Adrenal gland (tissue), 9 donors: ENCODE measurements at regions not wholly inside any gene's neighbourhood (a gene's known extent, or its start where the extent isn't known, plus 50 kb on each side); places are given as distances from the start of the nearest gene placed in this dataset.

Source experiments
- DNase-seq, 7 donors: peaks; one replicate each; pipeline ENCODE4 v3.0.0-alpha.2; 2019 to 2020
- H3K27ac ChIP-seq, 5 donors: fragments of 200-600 bp; sonication (generic) in 4 of 5; 1 replicate in 3 of 5; 2 replicates in 2 of 5; pipeline versions ENCODE4 v1.5.1 to v1.8.0; 2016 to 2020; ENCODE audit warnings: mild to moderate bottlenecking in 1 of 5
- H3K27me3 ChIP-seq: fragments of 200-600 bp; 2 replicates; pipeline ENCODE4 v1.8.0; 2021
- H3K36me3 ChIP-seq, 2 donors: fragments of 200-600 bp; replicated peaks in 1 of 2; 1 replicate in 1 of 2; 2 replicates in 1 of 2; pipeline versions ENCODE4 v1.5.1 to v1.8.0; 2018 to 2022
- H3K4me1 ChIP-seq, 2 donors: fragments of 200-600 bp; replicated peaks in 1 of 2; 1 replicate in 1 of 2; 2 replicates in 1 of 2; pipeline versions ENCODE4 v1.5.1 to v1.8.0; 2018 to 2021
- H3K4me3 ChIP-seq, 4 donors: fragments of 200-600 bp; sonication (generic) in 3 of 4; one replicate each; pipeline ENCODE4 v1.5.1; 2016 to 2018
- H3K9me3 ChIP-seq, 3 donors: fragments of 200-600 bp; sonication (generic) in 1 of 3; replicated peaks in 1 of 3; 1 replicate in 2 of 3; 2 replicates in 1 of 3; pipeline versions ENCODE4 v1.5.1 to v1.8.0; 2016 to 2021
- POLR2A ChIP-seq, 2 donors: fragments of 450-650 bp; IDR thresholded peaks; one replicate each; pipeline ENCODE4 v1.6.1; 2017; ENCODE audit warnings: antibody characterized with exemption in 2 of 2, mild to moderate bottlenecking in 2 of 2, moderate library complexity in 1 of 2
- WGBS, 4 donors: extraction: QIAGEN DNeasy Blood & Tissue Kit in 2 of 4; methylation state at CpG; one replicate each; pipeline versions ENCODE4 v1.1.5 to v1.1.7; 2013 to 2017; 5-methylcytosine and 5-hydroxymethylcytosine counted together
- intact Hi-C, 2 donors: fragments of 100-400 bp; cut with DNase I; formaldehyde crosslinking; loops; one replicate each; pipeline versions ENCODE4 v1.14.1 to v1.15.0; 2022 to 2023
- TF ChIP-seq, protein P1 (sequence below), 6 experiments: fragments of 450-650 bp in 4 of 6; fragments of 200-600 bp in 2 of 6; sonication (generic) in 1 of 6; IDR thresholded peaks; 1 replicate in 5 of 6; 2 replicates in 1 of 6; pipeline versions ENCODE4 v1.5.1 to v1.8.0; 2016 to 2021; ENCODE audit warnings: antibody characterized with exemption in 6 of 6, mild to moderate bottlenecking in 2 of 6, moderate library complexity in 1 of 6
- donor health status: healthy with polysubstance abuse.
- donor health status: Bipolar disorder and iron deficiency.
- donor health status: DM: yes; HTN: yes; CAD: no.
- donor health status: DM: no; HTN: no; CAD: no.
- donor health status: DM: no; HTN: no; CAD: no.

GRCh38 chr2:59590798-59591197 lies 962.7 kb downstream of the BCL11A start:
- intact Hi-C loops: no loop called here
- DNase-seq: no peak
- TF ChIP-seq, protein P1, sequence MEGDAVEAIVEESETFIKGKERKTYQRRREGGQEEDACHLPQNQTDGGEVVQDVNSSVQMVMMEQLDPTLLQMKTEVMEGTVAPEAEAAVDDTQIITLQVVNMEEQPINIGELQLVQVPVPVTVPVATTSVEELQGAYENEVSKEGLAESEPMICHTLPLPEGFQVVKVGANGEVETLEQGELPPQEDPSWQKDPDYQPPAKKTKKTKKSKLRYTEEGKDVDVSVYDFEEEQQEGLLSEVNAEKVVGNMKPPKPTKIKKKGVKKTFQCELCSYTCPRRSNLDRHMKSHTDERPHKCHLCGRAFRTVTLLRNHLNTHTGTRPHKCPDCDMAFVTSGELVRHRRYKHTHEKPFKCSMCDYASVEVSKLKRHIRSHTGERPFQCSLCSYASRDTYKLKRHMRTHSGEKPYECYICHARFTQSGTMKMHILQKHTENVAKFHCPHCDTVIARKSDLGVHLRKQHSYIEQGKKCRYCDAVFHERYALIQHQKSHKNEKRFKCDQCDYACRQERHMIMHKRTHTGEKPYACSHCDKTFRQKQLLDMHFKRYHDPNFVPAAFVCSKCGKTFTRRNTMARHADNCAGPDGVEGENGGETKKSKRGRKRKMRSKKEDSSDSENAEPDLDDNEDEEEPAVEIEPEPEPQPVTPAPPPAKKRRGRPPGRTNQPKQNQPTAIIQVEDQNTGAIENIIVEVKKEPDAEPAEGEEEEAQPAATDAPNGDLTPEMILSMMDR (IDR thresholded peaks at IDR 0.05): no peak
- no peak for TF ChIP-seq POLR2A (IDR thresholded peaks at IDR 0.05)
- Histone ChIP-seq H3K27ac (no peak overlapping the region), H3K36me3 (no peaks in the 10 kb centered on the region), H3K9me3 (no peaks in the 10 kb centered on the region), H3K27me3 (no peaks in the 10 kb centered on the region), H3K4me1 (no peaks in the 10 kb centered on the region), H3K4me3 (no peak overlapping the region)

DNA sequence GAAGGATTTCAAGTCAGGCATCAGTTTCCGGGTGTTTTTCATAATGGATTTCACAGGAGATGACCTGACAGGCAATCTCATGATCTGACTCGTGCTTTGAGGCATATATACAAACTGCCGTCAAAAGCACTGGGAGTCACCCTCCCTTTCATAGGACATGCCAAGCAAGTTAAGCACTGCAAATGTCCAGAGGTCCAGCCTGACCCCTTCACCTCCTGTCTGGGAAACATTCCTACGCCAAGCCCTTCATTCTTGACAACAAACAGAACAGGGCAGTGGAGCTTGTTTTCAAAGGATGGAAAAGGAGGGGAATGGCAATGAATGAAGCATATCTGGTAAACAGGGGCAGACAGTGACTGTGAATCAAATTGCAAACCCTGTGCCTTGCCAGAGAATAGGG lies 963.6 kb downstream of the BCL11A start:
- 67 to 78% (median 71%) methylated on average over 4 of the region's 4 CpGs for WGBS, 4 donors
- DNase-seq: no peak
- Histone ChIP-seq H3K9me3 (no peaks in the 10 kb centered on the region), H3K27ac (no peak overlapping the region), H3K4me3 (no peak overlapping the region), H3K36me3 (no peaks in the 10 kb centered on the region), H3K27me3 (no peaks in the 10 kb centered on the region), H3K4me1 (no peaks in the 10 kb centered on the region)
- intact Hi-C loops: no loop called here
- TF ChIP-seq, protein P1 (IDR thresholded peaks at IDR 0.05): no peak
- TF ChIP-seq POLR2A (IDR thresholded peaks at IDR 0.05): no peak

GRCh38 chr2:59588286-59588685 lies 965.2 kb downstream of the BCL11A start:
- no peak for TF ChIP-seq POLR2A (IDR thresholded peaks at IDR 0.05)
- TF ChIP-seq, protein P1 (IDR thresholded peaks at IDR 0.05): no peak
- no peaks in the 10 kb centered on the region for H3K9me3 ChIP-seq

DNA sequence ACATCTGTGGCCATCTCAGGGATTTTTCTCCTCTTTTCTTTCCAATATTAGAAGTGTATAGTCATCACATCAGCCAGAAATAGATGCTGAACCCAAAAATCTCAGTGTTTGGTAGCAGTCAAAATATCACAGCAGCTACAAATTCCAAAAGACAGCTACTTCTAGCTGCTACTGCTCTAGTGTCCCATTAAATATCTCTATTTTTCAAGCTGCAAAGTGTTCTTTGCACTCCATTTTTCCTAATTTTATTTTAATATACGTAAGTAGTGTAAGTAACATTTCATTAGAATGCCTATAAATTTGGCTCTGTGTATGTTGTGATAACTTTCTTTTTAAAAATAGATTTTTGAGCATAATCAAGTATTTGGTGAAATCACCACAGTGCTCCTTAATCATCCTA lies 967.3 kb downstream of the BCL11A start:
- intact Hi-C loops: no loop called here
- WGBS, 4 donors: 92 to 97% (median 94%) methylated on average over 1 of the region's 1 CpG
- TF ChIP-seq, protein P1 (IDR thresholded peaks at IDR 0.05): no peak
- no peak for TF ChIP-seq POLR2A (IDR thresholded peaks at IDR 0.05)
- Histone ChIP-seq H3K4me1 (no peaks in the 10 kb centered on the region), H3K4me3 (no peak overlapping the region), H3K27me3 (no peaks in the 10 kb centered on the region), H3K36me3 (no peaks in the 10 kb centered on the region), H3K9me3 (no peaks in the 10 kb centered on the region), H3K27ac (no peak overlapping the region)
- no peak for DNase-seq

More at GRCh38 chr2:59588286-59588685, 965.2 kb downstream of the BCL11A start:
- H3K4me3 ChIP-seq: no peak overlapping the region
- H3K27me3 ChIP-seq: no peaks in the 10 kb centered on the region
- DNase-seq: no peak
- WGBS, 4 donors: 92 to 97% (median 94%) methylated on average over 5 of the region's 5 CpGs
- intact Hi-C loops: no loop called here
- no peaks in the 10 kb centered on the region for H3K36me3 ChIP-seq
- no peak overlapping the region for H3K27ac ChIP-seq
- no peaks in the 10 kb centered on the region for H3K4me1 ChIP-seq
